ENCODE measurements at regions not wholly inside any gene's neighbourhood (a gene's known extent, or its start where the extent isn't known, plus 50 kb on each side); places are given as distances from the start of the nearest gene placed in this dataset.

- H3T11ph ChIP-seq (ENCODE audit: low read length): no peak overlapping the region
- no peak overlapping the region for H2AK5ac ChIP-seq (ENCODE audit: insufficient read length, low read length)
- H3K18ac ChIP-seq (ENCODE audit: insufficient read length, low read depth, low read length): no peak overlapping the region
- Mint-ChIP-seq H3K27me3 (ENCODE audit: low read depth) (no peaks in the 10 kb centered on the region; the same call in 1 of the 2 replicates), H3K36me3 (ENCODE audit: insufficient read depth in 1 of 3, low read depth in 3 of 3) (peaks cover 4 to 7% (median 5%) of the 10 kb centered on the region in 3 experiments; a peak in 5 of 7 replicates), H3K9me3 (peaks cover 15 to 18% of the 10 kb centered on the region in 2 experiments), H3K4me3 (no peak overlapping the region), H3K27ac (no peak overlapping the region), H3K4me1 (no peaks in the 10 kb centered on the region)
- H2BK120ac ChIP-seq (ENCODE audit: low read depth, low read length, poor library complexity, severe bottlenecking): no peak overlapping the region
- H2BK20ac ChIP-seq (ENCODE audit: low read depth, low read length, poor library complexity, severe bottlenecking): no peak overlapping the region
- no peaks in the 10 kb centered on the region for H3K9me3 ChIP-seq (ENCODE audit: control insufficient read depth, low read depth, low read length)
- no peak overlapping the region for H4K5ac ChIP-seq (ENCODE audit: insufficient read length, low read depth, low read length)
- no peaks in the 10 kb centered on the region for H4K20me1 ChIP-seq (ENCODE audit: control insufficient read depth, insufficient read depth, insufficient read length)
- no peak overlapping the region for H2BK12ac ChIP-seq (ENCODE audit: insufficient read length, low read depth, low read length)
- no peak overlapping the region for H3K56ac ChIP-seq (ENCODE audit: insufficient read length, low read depth, low read length)
- no peaks in the 10 kb centered on the region for H3K79me1 ChIP-seq (ENCODE audit: insufficient read depth, low read depth, low read length, poor library complexity, severe bottlenecking)
- no peaks in the 10 kb centered on the region for H3K23me2 ChIP-seq (ENCODE audit: insufficient read length, low read depth, low read length, poor library complexity, severe bottlenecking)
- no peak overlapping the region for H3K14ac ChIP-seq (ENCODE audit: insufficient read depth, low read length)
- no peak overlapping the region for H4K91ac ChIP-seq (ENCODE audit: insufficient read length, low read depth, low read length)
- no peaks in the 10 kb centered on the region for H3K79me2 ChIP-seq (ENCODE audit: insufficient read depth, low read length)
- no peak overlapping the region for H3K4me2 ChIP-seq (ENCODE audit: insufficient read depth, insufficient read length, low read length)
- H3K27me3 ChIP-seq (ENCODE audit: insufficient read depth, low read length): no peaks in the 10 kb centered on the region
- no peak overlapping the region for H2BK5ac ChIP-seq (ENCODE audit: insufficient read length, low read length)
- H4K8ac ChIP-seq (replicated peaks; ENCODE audit: insufficient read length, low read depth, low read length): no peak overlapping the region
- H3K23ac ChIP-seq (ENCODE audit: insufficient read length, low read depth, low read length): no peak overlapping the region
- no peak overlapping the region for H2BK15ac ChIP-seq (ENCODE audit: low read depth, low read length)
- H3K4ac ChIP-seq (ENCODE audit: low read depth, low read length): no peak overlapping the region
- H3K4me1 ChIP-seq (ENCODE audit: insufficient read depth, low read length): no peaks in the 10 kb centered on the region
- no peak overlapping the region for H2AFZ ChIP-seq (ENCODE audit: low read length)
- TF ChIP-seq CTCF (conservative IDR thresholded peaks at IDR 0.05): no peak
- no peak overlapping the region for H3K9ac ChIP-seq (ENCODE audit: extremely low read depth, insufficient read length, low read length)
- H3K27ac ChIP-seq (ENCODE audit: insufficient read length, low read depth, low read length): no peak overlapping the region
- no peak for DNase-seq
These were observed 472.2 kb upstream of the DCC start for GRCh38 chr18:51867767-51868166.
